GM12801 (cell line): ENCODE measurements at regions not wholly inside any gene's neighbourhood (a gene's known extent, or its start where the extent isn't known, plus 50 kb on each side); places are given as distances from the start of the nearest gene placed in this dataset.

ENCODE experiments used
- CTCF ChIP-seq: IDR thresholded peaks from one replicate; pipeline ENCODE4 v1.5.1; 2011; ENCODE audit warnings: control low read depth; ENCODE audit not compliant: insufficient read length; ENCODE audit errors: extremely low read depth

- no peak for TF ChIP-seq CTCF
These were observed 949.3 kb downstream of the BCL11A start for GRCh38 chr2:59604123-59604522.

GRCh38 chr2:59594671-59595222, 958.7 kb downstream of the BCL11A start:
- no peak for TF ChIP-seq CTCF

GRCh38 chr2:59590798-59591197, 962.7 kb downstream of the BCL11A start:
- no peak for TF ChIP-seq CTCF

- TF ChIP-seq CTCF, result no peak
These were observed 963.6 kb downstream of the BCL11A start for GRCh38 chr2:59589881-59590280.

- no peak for TF ChIP-seq CTCF
These were observed 965.2 kb downstream of the BCL11A start for GRCh38 chr2:59588286-59588685.

- TF ChIP-seq CTCF, result no peak
These were observed 967.3 kb downstream of the BCL11A start for GRCh38 chr2:59586176-59586575.

- TF ChIP-seq CTCF, result no peak
These were observed 967.8 kb downstream of the BCL11A start for GRCh38 chr2:59585655-59586054.

- TF ChIP-seq CTCF, result no peak
These were observed 968.5 kb downstream of the BCL11A start for GRCh38 chr2:59584958-59585357.
